ENCODE measurements at regions not wholly inside any gene's neighbourhood (a gene's known extent, or its start where the extent isn't known, plus 50 kb on each side); places are given as distances from the start of the nearest gene placed in this dataset.

- FAIRE-seq (no peak), DNase-seq (no peak)
- no peaks in the 10 kb centered on the region for H3K27me3 ChIP-seq (ENCODE audit: control insufficient read depth, insufficient read depth, low read length)
- intact Hi-C loops (cut with DNase I) = no loop called here
- no peaks in the 10 kb centered on the region for H3K36me3 ChIP-seq (ENCODE audit: control insufficient read depth in 2 of 3, insufficient read depth in 3 of 3, low read length in 3 of 3)
- H3K4me1 ChIP-seq (ENCODE audit: control insufficient read depth in 2 of 3, insufficient read depth in 2 of 3, low read depth in 1 of 3, low read length in 3 of 3) = peaks cover 0 to 7% (median 5%) of the 10 kb centered on the region in 3 donors
- H3K9me3 ChIP-seq (ENCODE audit: control insufficient read depth in 2 of 3, insufficient read depth in 1 of 3, low read length in 3 of 3) = no peaks in the 10 kb centered on the region
- H3K9ac ChIP-seq (ENCODE audit: low read length in 3 of 3) = no peak overlapping the region
- TF ChIP-seq, protein P1, sequence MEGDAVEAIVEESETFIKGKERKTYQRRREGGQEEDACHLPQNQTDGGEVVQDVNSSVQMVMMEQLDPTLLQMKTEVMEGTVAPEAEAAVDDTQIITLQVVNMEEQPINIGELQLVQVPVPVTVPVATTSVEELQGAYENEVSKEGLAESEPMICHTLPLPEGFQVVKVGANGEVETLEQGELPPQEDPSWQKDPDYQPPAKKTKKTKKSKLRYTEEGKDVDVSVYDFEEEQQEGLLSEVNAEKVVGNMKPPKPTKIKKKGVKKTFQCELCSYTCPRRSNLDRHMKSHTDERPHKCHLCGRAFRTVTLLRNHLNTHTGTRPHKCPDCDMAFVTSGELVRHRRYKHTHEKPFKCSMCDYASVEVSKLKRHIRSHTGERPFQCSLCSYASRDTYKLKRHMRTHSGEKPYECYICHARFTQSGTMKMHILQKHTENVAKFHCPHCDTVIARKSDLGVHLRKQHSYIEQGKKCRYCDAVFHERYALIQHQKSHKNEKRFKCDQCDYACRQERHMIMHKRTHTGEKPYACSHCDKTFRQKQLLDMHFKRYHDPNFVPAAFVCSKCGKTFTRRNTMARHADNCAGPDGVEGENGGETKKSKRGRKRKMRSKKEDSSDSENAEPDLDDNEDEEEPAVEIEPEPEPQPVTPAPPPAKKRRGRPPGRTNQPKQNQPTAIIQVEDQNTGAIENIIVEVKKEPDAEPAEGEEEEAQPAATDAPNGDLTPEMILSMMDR (IDR thresholded peaks at IDR 0.05; ENCODE audit: borderline replicate concordance, extremely low read depth, insufficient read depth) = no peak
- H3K4me3 ChIP-seq (ENCODE audit: low read length in 3 of 3) = no peak overlapping the region
- H3K27ac ChIP-seq (ENCODE audit: low read depth in 2 of 2, low read length in 2 of 2) = no peak overlapping the region
These were observed 200.6 kb downstream of the PTEN start for GRCh38 chr10:88063861-88064557.

GRCh38 chr10:88064608-88065382 is 201.4 kb downstream of the PTEN start:
- peaks cover 0 to 7% (median 5%) of the 10 kb centered on the region in 3 donors for H3K4me1 ChIP-seq (ENCODE audit: control insufficient read depth in 2 of 3, insufficient read depth in 2 of 3, low read depth in 1 of 3, low read length in 3 of 3)
- H3K4me3 ChIP-seq (ENCODE audit: low read length in 3 of 3) = no peak overlapping the region
- no peak overlapping the region for H3K9ac ChIP-seq (ENCODE audit: low read length in 3 of 3)
- TF ChIP-seq, protein P1 (IDR thresholded peaks at IDR 0.05; ENCODE audit: borderline replicate concordance, extremely low read depth, insufficient read depth) = no peak
- intact Hi-C loops (cut with DNase I) = no loop called here
- no peaks in the 10 kb centered on the region for H3K27me3 ChIP-seq (ENCODE audit: control insufficient read depth, insufficient read depth, low read length)
- no peak overlapping the region for H3K27ac ChIP-seq (ENCODE audit: low read depth in 2 of 2, low read length in 2 of 2)
- DNase-seq (no peak), FAIRE-seq (no peak)
- no peaks in the 10 kb centered on the region for H3K36me3 ChIP-seq (ENCODE audit: control insufficient read depth in 2 of 3, insufficient read depth in 3 of 3, low read length in 3 of 3)
- H3K9me3 ChIP-seq (ENCODE audit: control insufficient read depth in 2 of 3, insufficient read depth in 1 of 3, low read length in 3 of 3) = no peaks in the 10 kb centered on the region

GRCh38 chr10:88065383-88066049 is 202.1 kb downstream of the PTEN start:
- H3K27me3 ChIP-seq (ENCODE audit: control insufficient read depth, insufficient read depth, low read length) = no peaks in the 10 kb centered on the region
- no peak for FAIRE-seq
- no peak overlapping the region for H3K9ac ChIP-seq (ENCODE audit: low read length in 3 of 3)
- intact Hi-C loops (cut with DNase I) = no loop called here
- H3K36me3 ChIP-seq (ENCODE audit: control insufficient read depth in 2 of 3, insufficient read depth in 3 of 3, low read length in 3 of 3) = no peaks in the 10 kb centered on the region
- TF ChIP-seq, protein P1 (IDR thresholded peaks at IDR 0.05; ENCODE audit: borderline replicate concordance, extremely low read depth, insufficient read depth) = no peak
- H3K4me1 ChIP-seq (ENCODE audit: control insufficient read depth in 2 of 3, insufficient read depth in 2 of 3, low read depth in 1 of 3, low read length in 3 of 3) = peaks cover 0 to 7% (median 5%) of the 10 kb centered on the region in 3 donors
- no peak overlapping the region for H3K27ac ChIP-seq (ENCODE audit: low read depth in 2 of 2, low read length in 2 of 2)
- no peaks in the 10 kb centered on the region for H3K9me3 ChIP-seq (ENCODE audit: control insufficient read depth in 2 of 3, insufficient read depth in 1 of 3, low read length in 3 of 3)
- DNase-seq = no peak
- H3K4me3 ChIP-seq (ENCODE audit: low read length in 3 of 3) = no peak overlapping the region

All from kidney (tissue), 13 donors.